Spleen (tissue), 7 donors: ENCODE measurements at regions not wholly inside any gene's neighbourhood (a gene's known extent, or its start where the extent isn't known, plus 50 kb on each side); places are given as distances from the start of the nearest gene placed in this dataset.

Source experiments
- CTCF ChIP-seq, 11 experiments: fragments of 200-600 bp in 7 of 11; fragments of 450-650 bp in 4 of 11; sonication (generic) in 4 of 11; IDR thresholded peaks in 8 of 11; conservative IDR thresholded peaks in 3 of 11; 1 replicate in 7 of 11; 2 replicates in 4 of 11; pipeline versions ENCODE4 v1.4.0 to v1.8.0; 2016 to 2021; ENCODE audit warnings: antibody characterized with exemption in 11 of 11, inconsistent platforms in 4 of 11, mild to moderate bottlenecking in 1 of 11
- POLR2A ChIP-seq, 3 donors: fragments of 450-650 bp; IDR thresholded peaks; one replicate each; pipeline ENCODE4 v1.5.1; 2017; ENCODE audit warnings: antibody characterized with exemption in 3 of 3, mild to moderate bottlenecking in 1 of 3
- donor health status: DM: no; HTN: no; CAD: no; lungs with moderate emphysema.
- donor health status: DM: no; HTN: no; CAD: no.
- donor health status: DM: no; HTN: no; CAD: no.

GRCh38 chr13:39272994-39273393 is 234.7 kb downstream of the NHLRC3 start:
- no peak for TF ChIP-seq POLR2A (IDR thresholded peaks at IDR 0.05)
- TF ChIP-seq CTCF (IDR thresholded peaks at IDR 0.05 in 8 of 11, conservative IDR thresholded peaks at IDR 0.05 in 3 of 11): no peak
